ENCODE measurements at regions not wholly inside any gene's neighbourhood (a gene's known extent, or its start where the extent isn't known, plus 50 kb on each side); places are given as distances from the start of the nearest gene placed in this dataset.

DNA sequence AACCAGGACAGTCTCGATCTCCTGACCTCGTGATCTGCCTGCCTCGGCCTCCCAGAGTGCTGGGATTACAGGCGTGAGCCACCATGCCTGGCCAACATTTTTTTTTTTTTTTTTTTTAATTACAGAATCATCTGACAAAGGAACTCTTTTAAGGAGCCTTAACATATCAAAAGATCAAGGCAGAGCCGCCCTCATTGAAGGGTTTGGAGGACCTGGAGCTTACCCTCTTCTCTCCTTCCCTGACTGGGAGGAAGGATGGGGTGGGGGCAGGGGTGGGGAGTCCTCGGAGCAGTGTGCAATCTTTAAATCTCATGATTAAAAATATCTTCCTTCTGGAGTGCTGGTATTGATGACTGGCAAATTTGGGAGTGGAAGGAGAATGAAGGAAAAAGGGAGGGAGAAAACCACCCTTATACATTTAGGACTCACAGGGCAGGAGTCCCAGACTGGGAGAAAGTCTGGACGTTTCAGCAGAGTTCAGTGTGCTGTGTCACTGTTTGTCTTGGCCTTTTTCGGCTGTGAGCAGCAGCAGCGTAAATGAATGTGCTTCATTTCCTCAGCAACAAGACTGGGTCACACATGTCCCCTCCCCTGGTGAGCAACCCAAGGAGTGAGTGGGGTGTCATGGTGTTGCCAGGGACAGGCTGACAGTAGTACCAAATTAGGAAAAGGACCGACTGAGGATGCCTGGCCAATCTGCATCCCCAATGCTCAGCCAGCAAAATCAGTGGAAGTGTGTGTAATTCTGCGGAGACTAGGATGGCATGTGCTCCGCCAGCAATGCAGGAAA is 115.3 kb upstream of the BNC2 start:
- intact Hi-C loops (cut with DNase I; ENCODE audit: low total_unique reads): loop anchor here (5.0 kb wide), 1 partner anchor 1043 kb away; no protein-coding TSS in a partner anchor
- peak overlapping the region in 1 of 2 donors; percentile 43 for H3K27ac ChIP-seq
- H3K36me3 ChIP-seq: peaks cover 3% of the 10 kb centered on the region
- no peak for TF ChIP-seq POLR2A (IDR thresholded peaks at IDR 0.05)
- no peak overlapping the region for H3K4me3 ChIP-seq
- H3K27me3 ChIP-seq: no peaks in the 10 kb centered on the region
- no peaks in the 10 kb centered on the region for H3K9me3 ChIP-seq
- DNase-seq (ENCODE audit: low spot score in 2 of 2): no peak
- peaks cover 0 to 3% of the 10 kb centered on the region in 2 donors for H3K4me1 ChIP-seq

GRCh38 chr9:16982780-16983310 is 112.4 kb upstream of the BNC2 start:
- Histone ChIP-seq H3K4me3 (no peak overlapping the region), H3K36me3 (peaks cover 3% of the 10 kb centered on the region), H3K27me3 (no peaks in the 10 kb centered on the region), H3K9me3 (no peaks in the 10 kb centered on the region), H3K27ac (no peak overlapping the region), H3K4me1 (peaks cover 0 to 3% of the 10 kb centered on the region in 2 donors)
- TF ChIP-seq POLR2A (IDR thresholded peaks at IDR 0.05) (no peak), CTCF (IDR thresholded peaks at IDR 0.05) (no peak), POLR2AphosphoS5 (IDR thresholded peaks at IDR 0.05) (no peak)
- intact Hi-C loops (cut with DNase I; ENCODE audit: low total_unique reads): no loop called here
- no peak for DNase-seq (ENCODE audit: low spot score in 2 of 2)

- Histone ChIP-seq H3K27me3 (no peaks in the 10 kb centered on the region), H3K4me3 (no peak overlapping the region), H3K27ac (no peak overlapping the region), H3K9me3 (no peaks in the 10 kb centered on the region), H3K36me3 (no peaks in the 10 kb centered on the region), H3K4me1 (no peaks in the 10 kb centered on the region)
- intact Hi-C loops (cut with DNase I; ENCODE audit: low total_unique reads): no loop called here
- TF ChIP-seq POLR2A (IDR thresholded peaks at IDR 0.05): no peak
- TF ChIP-seq POLR2AphosphoS5 (IDR thresholded peaks at IDR 0.05): no peak
- TF ChIP-seq CTCF (IDR thresholded peaks at IDR 0.05): no peak
- DNase-seq (ENCODE audit: low spot score in 2 of 2): no peak
Observed at GRCh38 chr9:16976427-16976826, 106.0 kb upstream of the BNC2 start.

GRCh38 chr9:16974436-16974835 is 104.0 kb upstream of the BNC2 start:
- H3K36me3 ChIP-seq: no peaks in the 10 kb centered on the region
- H3K4me1 ChIP-seq: no peaks in the 10 kb centered on the region
- intact Hi-C loops (cut with DNase I; ENCODE audit: low total_unique reads): no loop called here
- no peak for DNase-seq (ENCODE audit: low spot score in 2 of 2)
- TF ChIP-seq POLR2AphosphoS5 (IDR thresholded peaks at IDR 0.05) (no peak), CTCF (IDR thresholded peaks at IDR 0.05) (no peak), POLR2A (IDR thresholded peaks at IDR 0.05) (no peak)
- no peak overlapping the region for H3K27ac ChIP-seq
- H3K9me3 ChIP-seq: no peaks in the 10 kb centered on the region
- no peaks in the 10 kb centered on the region for H3K27me3 ChIP-seq
- no peak overlapping the region for H3K4me3 ChIP-seq

GRCh38 chr9:16970321-16970720 is 99.9 kb upstream of the BNC2 start:
- no peaks in the 10 kb centered on the region for H3K9me3 ChIP-seq
- no peak for DNase-seq (ENCODE audit: low spot score in 2 of 2)
- H3K4me3 ChIP-seq: no peak overlapping the region
- intact Hi-C loops (cut with DNase I; ENCODE audit: low total_unique reads): no loop called here
- H3K27ac ChIP-seq: no peak overlapping the region
- no peaks in the 10 kb centered on the region for H3K36me3 ChIP-seq
- TF ChIP-seq POLR2AphosphoS5 (IDR thresholded peaks at IDR 0.05): no peak
- TF ChIP-seq CTCF (IDR thresholded peaks at IDR 0.05): no peak
- no peak for TF ChIP-seq POLR2A (IDR thresholded peaks at IDR 0.05)
- no peaks in the 10 kb centered on the region for H3K4me1 ChIP-seq
- no peaks in the 10 kb centered on the region for H3K27me3 ChIP-seq

Data from breast epithelium (tissue), 4 donors.